Ovary (tissue), 3 donors: ENCODE measurements at regions not wholly inside any gene's neighbourhood (a gene's known extent, or its start where the extent isn't known, plus 50 kb on each side); places are given as distances from the start of the nearest gene placed in this dataset.

Source experiments
- EP300 ChIP-seq: sonication (generic); formaldehyde crosslinking; IDR thresholded peaks from one replicate; pipeline ENCODE4 v1.6.1; 2017; ENCODE audit warnings: antibody characterized with exemption
- POLR2A ChIP-seq: fragments of 450-650 bp; IDR thresholded peaks from one replicate; pipeline ENCODE4 v1.6.1; 2017; ENCODE audit warnings: antibody characterized with exemption, mild to moderate bottlenecking, moderate library complexity
- TF ChIP-seq, protein P1 (sequence below), 3 donors: fragments of 450-650 bp in 2 of 3; fragments of 200-600 bp in 1 of 3; IDR thresholded peaks; one replicate each; pipeline versions ENCODE4 v1.5.1 to v1.8.0; 2016 to 2022; ENCODE audit warnings: antibody characterized with exemption in 3 of 3, mild to moderate bottlenecking in 1 of 3
- donor health status: DM: no; HTN: no; CAD: no.

DNA sequence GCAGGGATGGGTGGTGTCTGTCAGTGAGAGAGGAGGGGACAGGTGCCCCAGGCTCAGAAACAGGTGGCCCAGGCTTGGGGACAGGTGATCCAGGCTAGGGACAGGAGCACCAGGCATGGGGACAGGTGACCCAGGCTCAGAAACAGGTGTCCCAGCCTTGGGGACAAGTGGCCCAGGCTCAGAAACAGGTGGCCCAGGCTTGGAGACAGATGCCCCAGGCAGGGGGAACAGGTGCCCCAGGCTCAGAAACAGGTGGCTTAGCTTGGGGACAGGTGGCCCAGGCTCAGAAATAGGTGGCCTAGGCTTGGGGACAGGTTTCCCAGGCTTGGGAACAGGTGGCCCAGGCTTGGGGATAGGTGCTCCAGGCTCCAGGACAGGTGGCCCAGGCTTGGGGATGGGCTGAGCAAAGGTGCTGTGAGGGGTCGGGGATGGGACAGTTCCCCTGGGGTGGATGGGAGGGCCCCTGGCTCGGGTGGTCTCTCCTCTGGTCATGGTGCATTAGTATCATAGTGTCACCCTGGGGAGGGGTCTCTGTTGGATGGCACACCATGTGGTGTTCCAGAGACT, 87.7 kb upstream of the C1orf174 start:
- TF ChIP-seq, protein P1, sequence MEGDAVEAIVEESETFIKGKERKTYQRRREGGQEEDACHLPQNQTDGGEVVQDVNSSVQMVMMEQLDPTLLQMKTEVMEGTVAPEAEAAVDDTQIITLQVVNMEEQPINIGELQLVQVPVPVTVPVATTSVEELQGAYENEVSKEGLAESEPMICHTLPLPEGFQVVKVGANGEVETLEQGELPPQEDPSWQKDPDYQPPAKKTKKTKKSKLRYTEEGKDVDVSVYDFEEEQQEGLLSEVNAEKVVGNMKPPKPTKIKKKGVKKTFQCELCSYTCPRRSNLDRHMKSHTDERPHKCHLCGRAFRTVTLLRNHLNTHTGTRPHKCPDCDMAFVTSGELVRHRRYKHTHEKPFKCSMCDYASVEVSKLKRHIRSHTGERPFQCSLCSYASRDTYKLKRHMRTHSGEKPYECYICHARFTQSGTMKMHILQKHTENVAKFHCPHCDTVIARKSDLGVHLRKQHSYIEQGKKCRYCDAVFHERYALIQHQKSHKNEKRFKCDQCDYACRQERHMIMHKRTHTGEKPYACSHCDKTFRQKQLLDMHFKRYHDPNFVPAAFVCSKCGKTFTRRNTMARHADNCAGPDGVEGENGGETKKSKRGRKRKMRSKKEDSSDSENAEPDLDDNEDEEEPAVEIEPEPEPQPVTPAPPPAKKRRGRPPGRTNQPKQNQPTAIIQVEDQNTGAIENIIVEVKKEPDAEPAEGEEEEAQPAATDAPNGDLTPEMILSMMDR (IDR thresholded peaks at IDR 0.05): no peak
- TF ChIP-seq POLR2A: no peak
- TF ChIP-seq EP300: no peak
